Kidney (tissue), 13 donors: ENCODE measurements at regions not wholly inside any gene's neighbourhood (a gene's known extent, or its start where the extent isn't known, plus 50 kb on each side); places are given as distances from the start of the nearest gene placed in this dataset.
A peak's percentile ranks its signal among the peaks of the same experiment; 100 is the strongest.

ENCODE experiments used
- DNase-seq, 5 donors: peaks; one replicate each; pipeline ENCODE4 v3.0.0-alpha.2; 2013 to 2020
- FAIRE-seq: peaks from 2 replicates; lab custom pipeline; 2012; peaks lifted over from hg19 to GRCh38; lab: Jason Lieb, UNC
- H3K27ac ChIP-seq, 2 donors: one replicate each; pipeline ENCODE4 v1.7.0; 2013; ENCODE audit warnings: low read depth in 2 of 2, low read length in 2 of 2, inconsistent platforms in 1 of 2
- H3K27me3 ChIP-seq: one replicate; pipeline ENCODE4 v1.7.1; 2013; ENCODE audit warnings: low read length, inconsistent platforms; ENCODE audit not compliant: control insufficient read depth, insufficient read depth
- H3K36me3 ChIP-seq, 3 donors: one replicate each; pipeline versions ENCODE4 v1.7.0 to v1.7.1; 2013; ENCODE audit warnings: low read length in 3 of 3, control low read depth in 1 of 3, inconsistent platforms in 1 of 3; ENCODE audit not compliant: insufficient read depth in 3 of 3, control insufficient read depth in 2 of 3
- H3K4me1 ChIP-seq, 3 donors: one replicate each; pipeline versions ENCODE4 v1.7.0 to v1.7.1; 2013; ENCODE audit warnings: low read length in 3 of 3, inconsistent platforms in 1 of 3, low read depth in 1 of 3; ENCODE audit not compliant: control insufficient read depth in 2 of 3, insufficient read depth in 2 of 3
- H3K4me3 ChIP-seq, 3 donors: one replicate each; pipeline versions ENCODE4 v1.7.0 to v1.8.1; 2013; ENCODE audit warnings: low read length in 3 of 3, control low read depth in 1 of 3, inconsistent platforms in 1 of 3
- H3K9ac ChIP-seq, 3 donors: one replicate each; pipeline versions ENCODE4 v1.7.0 to v1.7.1; 2013; ENCODE audit warnings: low read length in 3 of 3, control low read depth in 1 of 3, inconsistent platforms in 1 of 3
- H3K9me3 ChIP-seq, 3 donors: one replicate each; pipeline versions ENCODE4 v1.7.0 to v1.7.1; 2013; ENCODE audit warnings: low read length in 3 of 3, control low read depth in 1 of 3, inconsistent platforms in 1 of 3; ENCODE audit not compliant: control insufficient read depth in 2 of 3, insufficient read depth in 1 of 3
- CTCF ChIP-seq: IDR thresholded peaks from 3 replicates; pipeline ENCODE4 v1.5.1; 2012; ENCODE audit warnings: mild to moderate bottlenecking, moderate library complexity, borderline replicate concordance; ENCODE audit not compliant: insufficient read depth; ENCODE audit errors: extremely low read depth
- intact Hi-C: fragments of 100-400 bp; cut with DNase I; formaldehyde crosslinking; loops from one replicate; pipeline ENCODE4 v1.11.1; 2022
- donor health status: control.
- donor health status: control.
- donor health status: control.
- donor health status: control.
- donor health status: control.
- donor health status: DM: yes; HTN: yes; CAD: no.
- donor health status: Normal renal cell carcinoma (clear cell type).

- DNase-seq (peak in 1 of 5 donors; percentile 41), FAIRE-seq (no peak)
- H3K27ac ChIP-seq: peak overlapping the region; percentile 8 to 70
- intact Hi-C loops: no loop called here
- no peak overlapping the region for H3K4me3 ChIP-seq
- H3K36me3 ChIP-seq: no peaks in the 10 kb centered on the region
- H3K27me3 ChIP-seq: no peaks in the 10 kb centered on the region
- no peaks in the 10 kb centered on the region for H3K9me3 ChIP-seq
- TF ChIP-seq CTCF: no peak
- peaks cover 0 to 8% (median 7%) of the 10 kb centered on the region in 3 donors for H3K4me1 ChIP-seq
- no peak overlapping the region for H3K9ac ChIP-seq
Measured at GRCh38 chr3:177335728-177336127, 138.4 kb upstream of the TBL1XR1 start.

DNA sequence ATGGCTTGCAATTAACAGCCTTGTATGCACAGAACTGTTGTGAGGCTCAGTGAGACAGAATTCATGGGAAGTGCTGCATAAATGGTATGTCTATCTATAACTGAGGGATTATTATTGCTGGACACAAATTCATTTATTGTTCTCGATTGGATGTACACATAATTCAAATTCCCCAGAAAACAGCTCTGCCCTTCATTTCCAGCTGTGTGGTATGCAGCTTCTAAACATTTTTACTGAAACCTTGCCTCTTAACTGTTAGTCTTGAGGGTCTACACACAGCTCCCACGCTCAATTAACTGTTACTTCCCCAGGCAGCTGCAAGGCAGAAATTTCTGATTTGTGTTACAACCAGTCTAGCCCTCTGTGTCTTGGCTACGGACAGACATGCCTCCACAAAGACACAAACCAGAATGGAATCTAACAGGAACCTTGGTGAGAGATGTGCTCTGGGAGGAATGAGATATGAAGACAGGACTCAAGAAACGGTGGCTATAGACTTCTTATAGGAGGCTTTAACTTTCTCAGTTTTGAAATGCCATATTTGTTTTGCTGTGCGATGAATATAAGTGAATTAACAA, 139.7 kb upstream of the TBL1XR1 start:
- FAIRE-seq: no peak
- H3K36me3 ChIP-seq: no peaks in the 10 kb centered on the region
- DNase-seq: peak in 2 of 5 donors; percentile 38 to 53
- no peaks in the 10 kb centered on the region for H3K27me3 ChIP-seq
- TF ChIP-seq CTCF: no peak
- no peak overlapping the region for H3K4me3 ChIP-seq
- no peaks in the 10 kb centered on the region for H3K9me3 ChIP-seq
- no peak overlapping the region for H3K9ac ChIP-seq
- H3K4me1 ChIP-seq: peaks cover 0 to 8% (median 7%) of the 10 kb centered on the region in 3 donors
- intact Hi-C loops: no loop called here
- no peak overlapping the region for H3K27ac ChIP-seq

- no peak overlapping the region for H3K27ac ChIP-seq
- H3K9ac ChIP-seq: no peak overlapping the region
- no peak overlapping the region for H3K4me3 ChIP-seq
- peaks cover 0 to 8% (median 7%) of the 10 kb centered on the region in 3 donors for H3K4me1 ChIP-seq
- no peak for TF ChIP-seq CTCF
- no peaks in the 10 kb centered on the region for H3K36me3 ChIP-seq
- DNase-seq (no peak), FAIRE-seq (no peak)
- H3K9me3 ChIP-seq: no peaks in the 10 kb centered on the region
- intact Hi-C loops: no loop called here
- H3K27me3 ChIP-seq: no peaks in the 10 kb centered on the region
Measured at GRCh38 chr3:177337541-177338331, 140.5 kb upstream of the TBL1XR1 start.
